Caki2 (cell line): ENCODE measurements at regions not wholly inside any gene's neighbourhood (a gene's known extent, or its start where the extent isn't known, plus 50 kb on each side); places are given as distances from the start of the nearest gene placed in this dataset.
"Not testable (repeated sequence)": the region's sequence is repeated elsewhere in the genome, so short reads cannot be mapped to it uniquely, and the experiment has no call there.

ENCODE experiments used
- DNase-seq: peaks from one replicate; pipeline ENCODE4 v3.0.0-alpha.2; 2015; ENCODE audit warnings: low read depth
- in situ Hi-C: cut with HindIII; loops from 2 replicates; pipeline ENCODE4 v1.10.0; 2016; ENCODE audit warnings: low sequenced_read_pairs, low pct_unique_long_range_greater_than_20kb, mixed read lengths

DNA sequence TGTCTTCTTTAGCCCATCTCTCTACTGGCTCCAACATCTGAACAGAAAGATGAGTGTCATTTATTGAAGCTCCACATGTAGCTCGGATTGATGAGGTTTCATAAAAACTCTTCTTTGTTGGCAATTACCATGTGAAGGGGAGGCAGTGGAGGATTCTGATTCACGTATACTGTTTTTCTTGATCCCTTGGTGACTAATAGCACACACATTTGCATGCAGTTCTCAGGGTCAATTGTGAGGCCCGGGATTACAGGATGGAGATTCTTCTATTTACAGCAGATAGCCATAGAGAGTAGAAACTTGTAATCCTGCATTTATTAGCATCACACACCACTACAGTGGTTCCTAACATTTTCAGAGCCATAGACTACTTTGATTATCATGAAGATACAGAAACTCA lies 133.2 kb upstream of the MARCHF11 start:
- in situ Hi-C loops = no loop called here
- no peak for DNase-seq

DNA sequence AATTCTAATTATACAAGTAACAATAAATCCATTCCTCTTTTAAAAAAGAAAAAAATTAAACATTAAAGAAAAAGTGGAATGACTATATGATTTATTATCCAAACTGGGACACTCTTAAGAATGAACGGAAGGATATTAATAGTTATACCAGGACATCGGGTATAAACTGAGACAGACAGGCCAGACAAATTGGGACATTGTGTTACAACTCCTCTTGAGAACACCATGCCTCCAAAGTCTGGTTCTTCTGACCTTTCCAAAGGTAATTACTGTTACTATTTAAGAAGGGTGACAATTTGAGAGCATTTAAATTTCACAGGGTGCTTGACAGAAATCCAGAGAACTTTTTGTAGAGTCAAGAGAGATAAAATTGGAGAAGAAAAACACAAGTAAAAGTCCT lies 132.1 kb upstream of the MARCHF11 start:
- no peak for DNase-seq
- in situ Hi-C loops = no loop called here

DNA sequence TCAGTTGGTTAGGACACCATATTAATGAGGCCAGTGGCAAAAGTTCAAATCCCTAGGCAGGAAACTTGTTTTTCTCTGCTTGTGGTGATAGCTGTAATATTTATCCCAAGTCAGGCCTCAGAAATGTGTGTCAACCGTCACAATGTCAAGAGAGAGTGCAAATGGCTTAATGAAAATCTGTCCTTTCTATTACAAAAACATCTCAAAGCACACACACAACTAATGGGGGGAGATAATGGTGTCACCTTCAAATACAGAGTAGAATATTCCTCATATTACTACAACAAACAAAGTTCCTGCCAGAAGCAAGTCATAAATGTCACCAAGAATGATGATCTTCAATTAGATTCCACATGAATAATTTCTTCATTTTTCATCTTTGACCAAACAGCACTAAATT lies 127.2 kb upstream of the MARCHF11 start:
- in situ Hi-C loops = no loop called here
- DNase-seq = peak; percentile 5

DNA sequence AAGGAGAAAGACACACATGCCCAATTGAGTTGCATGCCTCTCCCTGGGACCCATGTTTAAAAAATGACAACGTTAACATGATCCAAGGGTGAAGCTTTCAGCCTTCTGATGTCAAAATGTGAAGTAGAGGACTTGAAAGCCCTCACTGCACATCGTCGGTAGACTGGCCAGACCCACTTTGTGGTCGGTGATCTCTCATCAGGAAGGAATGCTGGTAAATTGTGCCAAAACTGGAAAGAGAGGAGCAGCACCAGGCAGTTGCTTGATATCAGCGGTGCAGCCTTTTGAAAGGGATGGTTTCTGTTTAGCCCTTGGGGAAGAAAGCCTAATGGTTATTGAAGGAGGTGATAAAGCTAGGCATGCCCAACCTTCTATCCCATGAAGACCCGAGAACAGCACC lies 125.3 kb upstream of the MARCHF11 start:
- in situ Hi-C loops = no loop called here
- no peak for DNase-seq

DNA sequence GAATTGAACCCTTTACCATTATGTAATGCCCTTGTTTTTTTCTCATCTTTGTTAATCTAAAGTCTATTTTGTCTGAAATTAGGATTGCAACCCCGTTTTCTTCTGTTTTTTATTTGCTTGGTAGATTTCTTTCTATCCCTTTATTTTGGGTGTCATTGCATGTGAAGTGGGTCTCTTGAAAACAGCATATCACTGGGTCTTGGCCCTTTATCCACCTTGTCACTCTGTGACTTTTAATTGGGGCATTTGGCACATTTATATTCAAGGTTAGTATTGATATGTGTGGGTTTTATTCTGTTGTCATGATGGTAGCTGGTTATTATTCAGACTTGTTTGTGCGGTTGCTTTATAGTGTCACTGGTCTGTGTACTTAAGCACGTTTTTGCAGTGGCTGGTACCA lies 117.4 kb upstream of the MARCHF11 start:
- in situ Hi-C loops = no loop called here
- DNase-seq = no peak

DNA sequence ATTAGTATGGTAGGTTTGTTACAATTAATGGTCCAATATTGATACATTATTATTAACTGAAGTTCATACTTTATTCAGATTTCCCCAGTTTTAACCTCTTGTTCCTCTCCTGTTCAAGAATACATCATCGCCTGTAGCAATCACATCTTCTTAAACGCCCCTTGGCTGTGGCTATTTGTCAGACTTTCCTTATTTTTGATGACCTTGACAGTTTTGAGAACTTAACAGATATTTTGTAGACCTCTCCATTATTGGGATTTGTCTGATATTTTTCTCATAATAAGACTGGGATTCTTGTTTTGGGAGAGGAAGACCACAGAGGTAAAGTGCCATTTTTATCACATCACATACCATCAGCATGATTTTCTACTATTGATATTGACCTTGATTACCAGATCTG lies 112.3 kb upstream of the MARCHF11 start:
- in situ Hi-C loops = no loop called here
- no peak for DNase-seq

DNA sequence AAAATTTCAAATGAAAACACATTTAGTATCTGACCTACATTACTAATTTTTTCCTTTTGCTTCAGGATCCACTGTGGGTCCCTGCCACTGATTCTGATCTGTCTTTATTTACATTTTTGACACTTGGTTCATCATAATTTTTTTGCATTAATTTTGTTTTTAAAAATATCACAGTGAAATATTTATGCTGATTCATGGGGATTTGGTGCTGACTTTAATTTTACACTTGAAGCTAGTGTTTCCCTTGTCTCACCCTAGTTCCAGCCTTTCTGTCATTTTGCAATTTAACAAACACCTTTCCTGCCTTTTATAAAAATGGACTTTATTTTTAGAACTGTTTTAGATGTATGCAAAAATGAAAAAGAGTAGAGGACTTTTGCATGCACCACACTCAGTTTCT lies 111.9 kb upstream of the MARCHF11 start:
- no peak for DNase-seq
- in situ Hi-C loops = no loop called here

DNA sequence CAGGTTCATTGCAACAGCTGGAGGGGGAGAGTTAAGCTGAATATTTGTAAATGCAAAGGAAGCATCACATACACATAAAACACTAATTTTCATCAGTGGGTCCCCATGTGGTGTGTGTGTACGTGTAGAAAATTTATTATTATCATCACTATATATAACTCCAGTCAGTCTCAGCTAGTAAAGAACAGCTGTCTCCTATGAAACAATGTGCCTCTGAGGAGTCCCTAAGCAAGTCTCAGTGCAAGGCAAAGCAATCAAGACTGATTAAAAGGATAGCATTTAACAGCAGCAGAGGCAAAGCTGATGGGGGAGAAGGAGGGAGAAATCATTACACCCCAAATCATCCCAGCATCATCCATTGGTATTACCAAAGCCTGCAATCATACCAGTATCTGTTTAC lies 104.2 kb upstream of the MARCHF11 start:
- DNase-seq = no peak
- in situ Hi-C loops = no loop called here

DNA sequence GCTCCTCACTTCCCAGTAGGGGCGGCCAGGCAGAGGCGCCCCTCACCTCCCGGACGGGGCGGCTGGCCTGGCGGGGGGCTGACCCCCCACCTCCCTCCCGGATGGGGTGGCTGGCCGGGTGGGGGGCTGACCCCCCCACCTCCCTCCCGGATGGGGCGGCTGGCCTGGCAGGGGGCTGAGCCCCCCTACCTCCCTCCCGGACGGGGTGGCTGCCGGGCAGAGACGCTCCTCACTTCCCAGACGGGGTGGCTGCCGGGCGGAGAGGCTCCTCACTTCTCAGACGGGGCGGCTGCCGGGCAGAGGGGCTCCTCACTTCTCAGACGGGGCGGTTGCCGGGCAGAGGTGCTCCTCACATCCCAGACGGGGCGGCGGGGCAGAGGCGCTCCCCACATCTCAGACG lies 97.3 kb upstream of the MARCHF11 start:
- in situ Hi-C loops, DNase-seq: not testable (repeated sequence)

DNA sequence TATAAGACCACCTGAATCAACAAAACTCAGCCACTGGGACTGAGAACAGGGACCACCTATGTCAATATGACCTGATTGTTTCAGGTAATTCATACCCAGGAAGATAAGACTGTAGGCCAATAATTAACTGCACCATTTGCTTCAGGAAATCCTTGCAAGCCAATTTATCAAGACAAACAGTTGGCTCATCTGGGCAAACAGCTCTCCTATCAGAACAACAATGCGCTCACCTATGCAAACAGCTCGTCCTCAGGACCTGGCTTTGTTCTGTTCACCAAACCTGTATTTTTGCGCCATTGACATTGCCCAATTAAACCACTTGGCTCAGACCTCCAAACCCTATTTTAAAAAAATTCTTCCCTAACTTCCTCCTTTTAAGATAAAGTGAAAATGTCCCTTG lies 92.3 kb upstream of the MARCHF11 start:
- in situ Hi-C loops = no loop called here
- DNase-seq = no peak

DNA sequence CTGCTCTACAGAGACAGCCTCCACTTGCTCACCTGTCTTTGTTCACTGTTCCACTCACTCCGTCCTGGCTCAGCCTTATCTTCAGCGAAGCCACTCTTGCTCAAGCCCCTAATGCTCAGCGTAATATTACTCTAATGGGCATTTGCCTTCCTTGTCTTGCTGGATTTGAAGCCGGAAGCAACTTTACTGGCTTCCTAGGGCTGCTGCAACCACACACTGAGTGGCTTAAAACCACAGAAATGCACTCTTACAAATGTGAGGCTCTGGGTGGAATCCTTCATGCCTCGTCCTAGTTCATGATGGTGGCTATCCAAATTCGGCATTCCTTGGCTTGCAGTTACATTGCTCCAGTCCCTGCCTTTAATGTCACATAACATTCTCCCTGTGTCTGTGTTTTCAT lies 85.5 kb upstream of the MARCHF11 start:
- DNase-seq = no peak
- in situ Hi-C loops = no loop called here

DNA sequence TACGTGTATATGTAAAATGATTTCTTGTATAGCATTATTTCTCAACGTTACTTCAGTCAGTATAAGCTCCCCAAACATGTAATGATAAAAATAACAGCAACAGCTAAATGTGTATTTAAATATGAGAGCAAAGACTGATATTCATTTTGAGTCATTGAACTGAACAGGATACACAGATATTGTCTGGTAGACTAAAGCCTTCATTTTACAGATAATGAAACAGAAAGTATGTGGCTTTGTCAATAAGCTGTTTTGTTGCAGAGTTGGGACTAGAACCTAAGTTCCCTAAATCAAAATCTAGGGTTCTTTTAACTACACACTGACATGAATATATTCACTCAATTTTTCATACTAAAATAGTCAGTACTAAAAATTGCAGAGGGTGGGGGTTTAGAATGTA lies 80.4 kb upstream of the MARCHF11 start:
- in situ Hi-C loops = no loop called here
- no peak for DNase-seq

DNA sequence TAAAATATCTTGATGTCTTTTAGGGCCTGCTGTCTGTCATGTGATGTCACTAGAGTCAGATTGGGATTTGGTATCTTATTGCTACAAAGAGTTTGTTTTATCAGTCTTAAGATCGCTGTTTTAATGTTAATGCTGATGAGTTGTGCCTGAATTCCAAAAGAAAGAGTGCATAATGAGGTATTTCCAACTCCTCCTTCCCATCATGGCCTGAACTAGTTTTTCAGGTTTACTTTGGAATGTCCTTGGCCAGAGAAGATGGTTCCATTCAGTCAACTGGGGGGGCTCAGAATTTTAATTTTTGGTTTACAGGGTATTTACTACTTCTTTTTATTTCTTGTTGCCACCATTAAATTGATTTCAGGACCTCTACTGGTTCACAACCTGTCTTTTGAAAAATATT lies 74.3 kb upstream of the MARCHF11 start:
- no peak for DNase-seq
- in situ Hi-C loops = no loop called here

DNA sequence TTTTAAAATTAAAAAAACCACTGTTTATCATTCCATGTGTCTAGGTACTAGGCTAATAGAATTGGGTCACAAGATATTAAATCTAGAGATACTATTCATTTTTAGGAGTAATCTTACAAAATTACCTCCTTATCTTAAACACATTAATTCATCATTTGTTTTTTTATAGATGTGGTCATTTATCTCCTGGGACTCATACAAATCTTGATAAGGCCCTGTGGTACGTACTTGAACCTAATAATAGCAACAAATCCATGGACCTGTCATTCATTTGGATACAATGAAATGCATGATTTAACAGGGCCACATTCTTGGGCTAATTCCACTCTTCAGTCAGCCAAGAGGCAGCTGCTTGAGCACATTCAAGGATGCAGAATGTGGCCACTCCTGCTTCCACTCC lies 66.4 kb upstream of the MARCHF11 start:
- in situ Hi-C loops = no loop called here
- no peak for DNase-seq

DNA sequence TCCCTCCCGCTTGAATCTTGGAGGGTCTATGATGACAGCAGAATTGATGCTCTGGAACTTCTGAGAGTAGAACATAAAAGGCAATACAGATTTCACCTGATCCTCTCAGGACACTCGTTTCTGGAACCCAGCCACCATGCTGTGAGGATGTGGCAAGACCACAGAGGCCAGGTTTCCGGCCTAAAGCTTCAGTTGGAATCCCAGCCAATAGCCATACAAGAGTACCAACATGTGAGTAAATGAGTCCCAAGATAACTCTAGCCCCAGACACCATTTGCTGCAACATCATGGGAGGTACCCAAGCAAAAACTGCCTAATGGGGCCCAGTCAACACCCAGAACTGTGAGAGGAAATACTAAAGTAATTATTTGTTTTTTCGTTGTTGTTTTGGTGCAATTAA lies 65.7 kb upstream of the MARCHF11 start:
- in situ Hi-C loops = no loop called here
- DNase-seq = no peak

DNA sequence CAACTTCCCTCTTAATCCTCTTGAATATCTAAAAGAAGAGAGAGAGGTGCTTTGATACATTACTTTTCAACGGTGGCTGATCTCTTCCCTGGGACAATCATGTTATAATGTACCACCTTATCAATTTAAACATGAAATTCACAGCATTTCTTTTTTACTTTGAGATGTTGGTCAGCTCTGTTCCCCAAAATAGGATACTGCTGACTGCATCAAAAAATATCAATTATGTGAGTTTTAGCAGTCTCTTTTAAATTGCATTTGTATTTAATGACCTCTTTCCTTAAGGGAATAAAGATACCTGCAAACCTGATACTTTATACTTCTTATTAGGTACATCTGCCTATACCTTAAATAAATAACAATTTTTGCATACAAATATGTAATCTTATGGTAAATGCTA lies 58.4 kb upstream of the MARCHF11 start:
- no peak for DNase-seq
- in situ Hi-C loops = no loop called here

DNA sequence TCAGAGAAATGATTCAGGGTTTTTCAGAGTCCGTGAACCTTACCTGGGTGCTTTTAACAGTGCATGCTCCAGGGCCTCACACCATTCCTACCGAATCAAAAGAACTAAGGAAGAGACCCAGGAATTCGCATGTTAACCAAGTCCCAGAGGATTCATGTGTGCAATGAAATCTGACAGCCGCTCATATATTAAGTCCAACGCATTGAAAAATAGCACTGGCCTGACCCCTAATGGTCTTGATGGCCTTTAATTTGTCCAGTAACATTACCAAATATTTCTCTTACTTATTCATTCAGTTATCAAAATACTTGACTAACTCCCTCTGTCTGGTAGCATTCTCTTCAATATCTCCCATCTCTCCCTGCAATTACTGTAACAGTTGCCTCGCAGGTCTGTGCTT lies 55.0 kb upstream of the MARCHF11 start:
- no peak for DNase-seq
- in situ Hi-C loops = no loop called here

DNA sequence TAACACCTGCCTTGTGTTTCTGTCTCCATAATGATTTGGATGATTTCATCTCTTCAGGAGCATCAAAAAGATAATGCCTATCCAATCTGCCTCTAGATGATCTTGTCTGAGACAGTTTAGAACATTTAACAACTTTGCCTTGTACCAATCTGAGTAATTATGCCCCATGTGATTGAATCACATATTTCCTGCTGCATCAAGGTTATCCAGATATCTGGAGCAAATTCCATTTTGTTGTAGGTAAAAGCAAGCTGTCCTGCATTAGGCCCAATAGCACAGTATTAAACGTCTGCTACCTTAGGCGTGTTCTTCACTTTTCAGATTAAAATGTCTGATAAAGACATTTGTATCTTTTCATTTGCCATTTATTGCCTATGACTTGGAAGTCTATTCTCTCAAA lies 54.1 kb upstream of the MARCHF11 start:
- no peak for DNase-seq
- in situ Hi-C loops = no loop called here

DNA sequence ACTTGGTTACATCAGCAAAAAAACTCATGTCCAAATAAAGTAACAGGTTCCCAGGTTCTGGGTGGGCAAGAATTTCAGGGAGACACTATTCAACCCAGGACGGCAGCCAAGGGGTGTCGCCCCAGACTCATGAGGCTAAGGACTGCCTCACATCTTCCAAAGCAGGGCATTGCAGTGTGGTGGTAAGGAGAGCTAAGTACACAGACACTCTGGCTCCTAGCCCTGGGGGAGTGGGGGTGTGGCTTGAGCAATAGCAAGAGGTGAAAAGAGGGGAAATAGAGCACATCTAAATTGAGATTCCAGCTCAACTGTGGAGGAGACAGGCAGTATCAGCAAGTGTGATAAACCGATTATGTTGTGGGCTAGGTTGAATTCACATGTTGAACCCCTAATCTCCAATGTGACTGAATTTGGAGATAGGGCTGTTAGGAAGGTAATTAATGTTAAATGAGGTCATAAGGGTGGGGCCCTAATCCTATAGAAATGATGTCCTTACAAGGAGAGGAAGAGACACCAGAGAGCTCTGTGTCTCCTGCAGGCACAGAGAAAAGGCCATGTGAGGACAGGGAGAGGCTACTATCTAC lies 49.9 kb upstream of the MARCHF11 start:
- in situ Hi-C loops = no loop called here
- DNase-seq = no peak
